NCI-H446 (cell line): ENCODE measurements at regions not wholly inside any gene's neighbourhood (a gene's known extent, or its start where the extent isn't known, plus 50 kb on each side); places are given as distances from the start of the nearest gene placed in this dataset.

Experiments
- DNase-seq, 2 experiments: peaks; one replicate each; lab custom pipeline; 2025; lab: John Stamatoyannopoulos, UW

DNA sequence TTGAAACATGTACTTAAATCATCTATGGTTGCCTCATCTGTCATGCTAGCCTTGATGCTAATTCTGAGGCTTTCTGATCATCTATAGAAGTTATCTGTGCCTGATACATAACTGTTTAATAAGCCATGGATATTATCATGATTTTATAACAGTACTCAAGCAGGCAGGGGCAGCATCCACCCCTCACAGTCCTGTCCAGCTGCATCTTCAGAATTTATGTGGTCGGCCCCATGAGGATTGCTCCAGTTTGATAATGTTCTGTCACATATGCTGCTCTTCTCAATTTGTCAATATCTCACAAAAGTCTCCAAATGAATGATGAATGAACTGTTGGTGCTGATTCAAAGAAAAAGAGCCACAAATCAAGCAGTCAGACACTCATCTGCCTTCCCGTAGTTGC, 335.1 kb upstream of the POM121L12 start:
- no peak for DNase-seq

DNA sequence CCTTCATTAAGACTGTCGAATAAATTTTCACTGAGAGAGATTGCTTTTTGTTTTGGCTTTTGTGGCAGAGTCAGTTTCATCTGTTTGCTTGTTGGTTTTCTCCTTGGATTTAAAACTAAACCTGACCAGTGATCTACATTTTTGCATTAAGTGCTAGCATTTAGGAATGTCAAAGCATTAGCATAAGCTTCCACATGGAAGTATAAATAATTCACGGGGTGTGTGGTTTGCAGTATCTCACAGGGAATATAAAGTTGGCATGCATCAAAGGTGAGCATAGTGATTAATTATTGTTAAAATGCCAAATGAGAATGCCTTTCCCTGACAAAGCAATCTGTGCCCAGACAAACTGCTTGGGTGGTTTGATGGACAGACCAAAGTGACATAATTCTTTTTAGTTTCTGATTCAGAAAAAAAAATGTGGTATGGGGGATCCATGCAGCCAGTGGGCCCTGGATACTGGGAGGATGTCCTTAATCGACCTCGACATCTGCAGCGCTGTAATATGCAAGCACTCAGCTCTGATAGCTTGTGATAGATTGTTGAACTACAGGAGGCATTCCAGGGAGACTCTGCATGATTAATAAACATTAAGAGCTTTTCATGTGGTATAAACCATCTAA, 339.3 kb upstream of the POM121L12 start:
- DNase-seq = no peak

DNA sequence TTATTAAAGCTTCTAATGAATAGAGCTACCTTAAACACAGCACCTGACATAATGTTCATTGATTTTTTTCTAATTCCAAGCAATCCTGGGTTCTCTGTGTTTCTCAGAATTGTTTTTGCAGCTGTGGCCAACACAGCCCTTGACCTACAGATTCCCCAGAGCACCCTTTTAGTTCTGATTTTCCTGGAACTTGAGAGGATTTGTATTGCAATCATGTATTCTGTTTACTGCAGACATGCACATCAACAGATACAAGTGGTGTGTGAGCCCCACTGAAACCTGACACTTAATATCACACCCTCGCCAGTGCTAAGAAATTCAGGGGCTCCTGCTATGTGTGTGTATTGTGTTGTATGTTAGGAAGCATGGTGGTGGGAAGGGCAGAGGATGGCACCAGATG, 344.2 kb upstream of the POM121L12 start:
- DNase-seq = no peak

DNA sequence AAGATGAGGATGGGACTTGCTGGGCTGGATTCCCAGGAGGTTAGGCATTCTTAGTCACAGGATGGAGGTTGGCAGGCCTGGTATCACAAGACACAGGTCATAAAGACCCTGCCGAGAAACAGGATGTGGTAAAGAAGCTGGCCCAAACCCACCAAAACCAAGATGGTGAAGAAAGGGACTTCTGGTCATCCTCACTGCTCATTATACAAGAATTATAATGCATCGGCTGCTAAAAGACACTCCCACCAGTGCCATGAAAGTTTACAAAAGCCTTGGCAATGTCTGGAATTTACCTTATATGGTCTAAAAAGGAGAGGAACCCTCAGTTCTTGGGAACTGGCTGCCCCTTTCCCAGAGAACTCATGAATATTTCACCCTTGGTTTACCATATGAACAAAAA, 345.5 kb upstream of the POM121L12 start:
- no peak for DNase-seq

DNA sequence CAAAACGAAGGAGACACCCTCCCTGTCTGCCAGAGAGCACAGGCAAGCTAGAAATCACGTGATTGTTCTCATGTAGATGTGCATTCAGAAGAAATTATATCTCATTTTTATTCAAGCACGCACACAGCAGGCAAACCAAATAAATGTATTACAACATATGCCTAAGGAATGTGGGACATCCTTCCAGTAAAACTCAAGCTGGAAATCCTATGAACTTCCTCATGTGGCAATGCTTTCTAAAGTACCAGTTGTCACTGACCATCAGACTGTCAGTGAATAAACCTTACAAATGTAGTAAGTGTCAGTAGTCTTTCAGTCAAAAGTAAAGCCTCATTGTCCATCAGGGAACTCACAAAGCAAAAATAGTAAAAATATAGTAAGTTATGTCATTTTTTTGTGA, 350.1 kb upstream of the POM121L12 start:
- DNase-seq = no peak

DNA sequence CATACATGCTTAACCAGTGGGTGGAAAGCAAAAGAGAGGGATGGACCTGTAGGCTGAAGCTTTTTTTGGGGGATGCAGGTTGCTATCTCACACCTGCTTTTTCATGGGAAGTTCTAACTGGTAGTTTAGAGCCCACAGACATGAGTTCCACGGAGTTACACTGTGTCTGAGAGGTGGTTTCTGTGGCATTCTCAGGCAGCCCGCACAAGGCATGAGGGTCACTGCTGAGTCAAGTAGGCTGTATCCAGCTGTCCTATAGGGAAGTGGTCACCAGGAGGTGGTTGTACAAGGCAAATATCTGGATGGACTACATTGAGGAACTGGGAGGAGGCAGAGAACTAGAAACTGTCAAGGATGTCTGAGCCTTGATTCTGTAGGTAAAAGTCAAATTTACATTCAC, 351.0 kb upstream of the POM121L12 start:
- DNase-seq = no peak

DNA sequence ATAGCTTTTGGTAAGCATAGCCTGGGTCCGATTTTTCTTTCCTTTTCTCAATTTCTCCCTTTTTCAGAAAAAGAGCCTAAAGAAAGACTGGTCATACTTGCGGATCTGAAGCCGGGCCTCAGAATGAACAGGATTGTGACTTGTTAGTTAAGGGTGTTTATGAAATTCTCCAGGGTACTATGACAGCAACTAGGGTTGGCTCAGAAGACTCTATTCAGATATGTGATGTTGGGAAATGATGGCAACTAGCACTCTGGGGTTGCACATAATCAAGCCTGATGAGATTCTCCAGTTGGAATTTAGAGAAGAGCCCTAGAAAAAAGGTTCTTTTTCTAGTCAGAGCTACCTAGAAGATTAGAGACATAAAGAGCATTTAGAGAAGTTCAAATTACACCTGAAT, 352.4 kb upstream of the POM121L12 start:
- no peak for DNase-seq

DNA sequence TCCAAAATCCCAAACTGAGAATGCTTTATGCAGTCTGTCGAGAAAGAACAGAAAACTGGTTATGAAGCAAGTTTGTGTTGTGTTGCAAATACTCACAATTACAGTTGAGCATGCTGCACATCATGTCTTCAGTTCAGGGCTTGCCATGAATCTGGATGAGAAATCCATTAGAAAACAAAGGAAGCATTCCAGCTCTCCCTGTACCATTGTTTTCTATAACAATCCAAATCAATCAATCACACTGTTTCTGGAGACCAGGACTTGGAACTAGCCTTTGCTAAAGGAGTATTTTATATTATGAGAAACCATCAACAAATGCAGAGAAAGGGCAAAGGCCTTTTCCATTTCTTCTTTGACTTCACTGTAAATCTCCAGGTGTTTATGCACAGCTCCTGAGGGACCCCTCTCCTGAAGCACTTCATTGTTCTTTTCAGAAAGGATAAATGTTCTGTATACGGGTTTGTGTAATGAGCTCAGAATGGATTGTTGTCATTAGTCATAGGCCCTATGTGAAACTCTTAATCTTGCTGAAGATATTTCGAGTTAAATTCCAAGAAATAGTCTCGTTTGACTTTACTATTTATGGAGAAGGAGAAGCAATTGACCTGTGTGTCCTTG, 364.7 kb upstream of the POM121L12 start:
- no peak for DNase-seq

DNA sequence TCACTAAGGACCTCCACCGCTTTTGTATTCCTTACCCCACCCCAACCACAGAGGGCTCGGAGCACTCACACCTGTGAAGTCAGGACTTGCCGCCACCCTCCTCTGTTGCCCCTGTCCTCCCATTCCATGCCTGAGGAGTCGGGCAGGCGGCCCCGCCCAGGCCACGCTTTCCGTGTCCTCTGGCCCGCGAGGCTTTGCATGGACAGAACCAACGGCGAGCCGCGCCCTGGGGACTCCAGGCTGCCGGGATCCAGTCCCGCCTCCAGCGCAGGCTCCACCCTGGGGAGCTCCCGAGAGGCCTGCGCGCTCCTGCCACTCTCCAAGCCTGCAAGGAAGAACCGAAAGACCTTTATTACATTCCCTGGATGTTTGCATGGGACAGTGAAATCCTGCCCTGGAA, 366.4 kb upstream of the POM121L12 start:
- DNase-seq = no peak

DNA sequence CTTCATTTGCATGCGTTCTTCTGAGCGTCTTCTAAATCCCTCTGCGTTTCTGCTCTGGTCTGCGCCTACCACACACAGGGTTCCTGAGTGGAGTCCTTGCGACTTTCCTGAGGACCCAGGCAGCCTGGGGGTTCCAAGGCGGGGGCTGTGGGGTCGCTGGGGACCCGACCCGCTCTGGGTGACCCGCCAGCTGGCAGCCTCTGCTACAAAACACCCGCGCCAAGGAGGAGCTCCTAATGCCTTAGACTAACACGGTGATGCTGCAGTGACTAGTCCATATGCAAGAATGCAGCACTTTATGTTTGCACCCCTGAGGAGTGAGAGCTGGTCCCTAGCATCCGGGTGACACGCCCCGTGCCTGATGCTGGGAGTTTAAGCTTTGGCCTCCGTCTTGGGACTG, 367.0 kb upstream of the POM121L12 start:
- no peak for DNase-seq

DNA sequence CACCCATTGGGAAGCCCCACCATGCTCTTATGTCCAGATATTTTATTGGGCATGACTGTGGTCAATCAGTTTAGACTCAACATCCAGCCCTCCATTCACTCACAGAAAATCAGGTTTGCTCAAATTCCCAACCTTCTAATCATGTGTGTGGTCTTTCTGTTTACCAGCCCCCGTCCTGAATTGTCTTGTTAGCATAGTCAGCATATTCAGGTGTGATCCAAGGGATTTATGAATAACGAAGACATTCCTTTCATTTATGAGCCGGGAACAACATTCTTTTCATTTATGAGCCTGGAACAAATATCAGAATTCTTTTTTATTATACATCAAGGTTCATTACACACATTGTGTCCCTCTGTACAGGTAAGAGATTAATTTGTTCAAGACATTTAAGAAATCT, 376.3 kb upstream of the POM121L12 start:
- no peak for DNase-seq

DNA sequence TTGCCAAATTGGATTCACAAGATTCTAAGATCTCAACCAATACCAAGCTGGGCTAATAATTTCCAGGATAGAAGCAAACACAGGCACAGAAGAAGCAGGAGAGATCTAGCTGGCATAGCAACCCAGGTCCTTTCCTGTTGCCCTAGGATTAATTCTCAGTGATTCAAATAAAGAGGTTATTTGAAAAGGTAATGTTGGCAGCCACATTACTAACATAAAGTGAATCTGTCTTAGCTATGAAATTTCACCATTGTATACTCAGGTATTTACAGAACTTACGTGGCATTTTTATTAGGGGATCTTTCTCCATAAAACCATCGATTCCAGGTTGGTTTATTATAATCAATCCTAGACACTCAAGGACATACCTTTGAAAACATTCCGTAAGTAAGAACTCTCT, 379.3 kb upstream of the POM121L12 start:
- DNase-seq = no peak

DNA sequence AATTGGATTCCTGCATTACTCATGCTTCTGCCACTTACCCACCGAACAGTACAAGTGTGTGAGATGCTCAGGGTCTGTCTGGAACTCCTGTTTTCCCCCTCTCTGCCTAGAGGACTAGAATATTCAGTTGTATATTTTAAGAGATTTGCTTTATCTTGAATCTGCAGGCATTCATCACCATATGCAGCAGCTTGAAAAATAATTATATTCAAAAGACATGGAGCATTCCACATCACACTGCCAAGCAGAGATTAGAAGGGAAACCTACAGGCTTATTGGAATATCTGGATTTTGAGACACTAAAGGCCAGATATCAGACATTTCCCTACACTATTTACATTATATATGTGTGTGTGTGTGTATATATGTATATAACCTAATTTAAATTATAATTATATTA, 382.8 kb upstream of the POM121L12 start:
- DNase-seq = no peak

DNA sequence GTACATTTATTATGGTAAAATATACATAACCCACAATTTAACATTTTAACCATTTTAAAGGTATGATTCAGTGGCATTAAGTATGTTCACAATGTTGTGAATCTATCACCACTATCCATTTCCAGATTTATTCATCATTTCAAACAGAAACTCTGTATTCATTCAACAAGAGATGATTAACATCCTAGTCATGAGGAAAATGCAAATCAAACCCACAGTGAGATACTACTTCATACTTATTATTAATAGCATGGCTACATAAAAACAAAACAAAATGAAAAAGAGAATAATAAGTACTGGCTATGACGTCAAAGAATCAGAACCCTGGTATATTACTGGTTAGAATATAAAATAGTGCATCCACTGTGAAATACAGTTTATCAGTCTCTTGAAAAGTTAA, 386.6 kb upstream of the POM121L12 start:
- no peak for DNase-seq

DNA sequence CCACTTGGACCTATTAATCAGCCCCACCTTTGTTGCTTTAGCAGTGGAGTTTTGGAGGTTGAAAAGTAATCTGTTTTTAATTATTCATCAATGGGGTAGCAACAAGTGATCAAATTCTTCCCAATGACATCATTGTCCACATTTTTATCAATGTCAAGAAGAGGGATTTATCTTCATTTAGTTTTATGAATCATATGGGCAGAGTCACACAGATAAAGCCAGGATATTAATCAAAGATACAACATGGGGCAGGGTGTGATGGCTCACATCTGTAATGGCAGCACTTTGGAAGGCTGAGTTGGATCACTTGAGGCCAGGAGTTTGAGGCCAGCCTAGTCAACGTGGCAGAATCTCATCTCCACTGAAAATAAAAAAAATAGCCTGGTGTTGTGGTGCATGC, 388.4 kb upstream of the POM121L12 start:
- no peak for DNase-seq

DNA sequence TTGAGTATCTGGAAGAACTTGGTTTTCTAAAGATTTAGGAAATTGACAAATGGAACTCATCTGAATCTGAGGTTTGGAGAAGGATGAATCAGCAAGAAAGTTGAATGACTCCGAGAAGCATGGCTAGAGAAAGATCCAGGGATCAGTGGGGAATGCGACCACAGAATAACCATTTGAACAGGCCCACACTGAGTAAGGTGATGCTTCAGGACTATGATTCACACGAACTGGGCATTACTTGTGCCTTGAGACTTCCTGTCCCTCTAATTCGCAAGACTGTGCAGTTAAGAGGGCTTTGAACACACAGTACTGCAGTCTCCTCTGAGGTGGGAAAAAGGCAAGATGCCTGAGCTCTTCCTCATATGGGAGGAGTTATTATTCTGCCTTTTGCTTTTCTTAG, 395.5 kb upstream of the POM121L12 start:
- no peak for DNase-seq

DNA sequence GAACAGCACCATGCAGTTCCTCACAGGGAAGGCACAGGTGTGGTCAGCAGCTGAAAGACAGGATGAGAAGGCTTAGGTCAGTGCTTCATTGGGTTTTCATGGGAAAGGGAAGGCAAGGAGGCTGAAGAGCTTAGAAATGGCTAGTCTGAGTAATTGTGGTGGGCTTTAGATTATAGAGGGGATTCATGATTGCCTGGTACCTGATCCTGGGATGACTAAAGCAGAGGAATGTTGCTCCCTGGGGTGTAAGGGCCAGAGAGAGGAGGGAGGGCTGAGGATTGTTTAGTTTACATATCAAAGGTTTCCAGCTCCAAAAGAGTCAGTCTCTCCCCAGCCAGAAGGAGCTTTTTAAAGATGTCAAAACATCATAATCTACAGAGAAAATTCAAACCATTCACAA, 396.3 kb upstream of the POM121L12 start:
- no peak for DNase-seq

DNA sequence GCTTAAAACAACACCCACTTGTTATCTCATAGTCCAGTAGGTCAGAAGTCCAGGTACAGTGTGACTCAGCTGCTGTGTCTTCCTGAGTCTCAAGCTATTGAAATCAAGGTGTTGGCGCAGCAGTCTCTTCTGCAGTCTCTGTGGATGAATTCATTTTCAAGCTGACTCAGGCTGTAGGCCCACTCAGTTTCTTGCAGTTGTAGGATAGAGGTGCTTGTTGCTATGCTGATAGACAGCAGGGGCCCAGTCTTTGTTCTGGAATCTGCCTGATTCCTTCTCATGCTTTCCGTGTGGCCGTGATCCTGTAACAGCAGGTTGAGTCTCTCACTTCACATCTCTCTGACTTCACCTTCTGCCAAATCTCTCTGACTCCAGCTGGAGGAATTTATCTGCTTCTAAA, 400.4 kb upstream of the POM121L12 start:
- no peak for DNase-seq

DNA sequence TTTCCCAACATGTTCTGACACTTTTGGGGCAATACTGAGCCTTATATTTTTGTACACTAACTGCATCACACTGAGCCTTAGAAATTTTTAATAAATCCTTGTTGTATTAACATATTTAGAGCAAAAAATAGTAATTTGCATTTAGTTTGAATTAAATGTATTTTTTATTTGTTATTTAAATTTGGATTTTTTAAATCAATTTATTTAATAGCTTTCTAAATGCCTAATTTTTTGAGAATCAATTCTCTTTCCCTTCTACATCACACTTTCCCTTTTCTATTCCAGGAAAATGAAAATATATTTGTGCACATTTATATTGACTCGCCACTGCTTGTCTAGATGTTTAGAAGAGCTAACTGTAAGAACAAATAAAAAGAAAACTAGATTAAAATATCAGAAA, 414.6 kb upstream of the POM121L12 start:
- DNase-seq = no peak

DNA sequence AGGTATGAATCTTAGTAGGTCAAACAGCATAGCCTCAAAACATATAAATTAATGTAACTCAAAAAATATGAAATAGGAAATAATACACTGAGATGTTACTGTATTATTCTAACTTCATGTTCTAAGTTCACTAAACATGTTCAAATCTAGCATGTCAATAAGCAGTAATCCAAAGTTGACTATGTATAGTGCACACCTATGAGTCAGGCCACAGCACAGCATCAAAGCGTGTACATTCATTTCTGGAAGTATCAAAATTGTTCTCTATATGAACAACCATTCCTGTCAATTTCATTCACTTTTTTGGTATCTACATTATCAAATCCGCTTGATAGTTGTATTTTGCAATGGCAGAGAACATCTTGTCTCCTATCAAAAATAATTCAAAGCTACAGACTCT, 418.9 kb upstream of the POM121L12 start:
- DNase-seq = no peak

DNA sequence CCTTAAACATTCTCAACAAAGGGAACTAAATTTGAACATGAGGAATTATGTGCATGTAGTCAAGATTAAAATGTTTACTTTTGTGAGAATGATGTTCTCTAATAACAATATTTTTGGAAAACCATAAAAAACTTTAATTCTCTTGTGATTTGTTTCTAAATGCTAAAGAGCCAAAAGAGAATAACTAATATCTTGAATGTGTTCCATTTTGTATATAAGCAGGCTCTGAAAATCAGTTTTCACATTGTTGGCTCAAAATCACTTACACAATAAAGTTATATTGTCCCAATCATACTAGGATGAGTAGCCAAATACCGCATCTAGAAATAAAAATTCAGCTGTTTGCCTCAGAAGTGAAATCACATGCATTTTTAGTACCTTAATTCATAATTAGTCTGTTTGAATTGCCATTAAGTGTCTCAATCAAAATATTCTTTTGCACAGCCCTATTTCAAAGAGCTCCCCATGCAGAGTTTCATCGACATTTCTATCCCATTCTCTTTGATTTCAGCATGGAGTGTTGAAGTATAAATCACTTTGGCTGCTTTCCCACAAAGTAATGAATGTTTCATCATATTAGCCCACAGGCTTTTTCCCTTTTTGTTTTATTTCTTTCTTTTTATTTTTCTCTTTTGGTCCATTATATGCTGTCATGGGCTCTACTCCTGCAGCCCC, 420.3 kb upstream of the POM121L12 start:
- DNase-seq = no peak

DNA sequence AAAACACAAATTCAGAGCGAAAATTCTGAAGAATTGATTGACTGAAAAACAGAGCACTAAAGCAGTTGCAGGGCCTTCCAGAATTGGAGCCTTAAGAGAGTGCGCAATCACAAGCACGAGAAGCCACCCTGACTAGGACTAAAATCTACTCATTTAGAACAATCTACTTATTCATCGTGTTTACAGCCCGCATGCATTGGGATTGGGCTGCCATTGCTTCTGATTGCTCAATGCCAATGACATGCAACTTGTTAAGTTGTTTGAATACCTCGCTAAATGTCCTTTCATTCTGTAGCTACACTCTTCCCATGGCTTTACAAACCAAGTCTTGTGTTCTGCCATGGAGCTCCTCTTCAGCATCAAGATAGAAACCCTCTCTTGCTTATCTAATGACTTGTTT, 425.9 kb upstream of the POM121L12 start:
- no peak for DNase-seq

DNA sequence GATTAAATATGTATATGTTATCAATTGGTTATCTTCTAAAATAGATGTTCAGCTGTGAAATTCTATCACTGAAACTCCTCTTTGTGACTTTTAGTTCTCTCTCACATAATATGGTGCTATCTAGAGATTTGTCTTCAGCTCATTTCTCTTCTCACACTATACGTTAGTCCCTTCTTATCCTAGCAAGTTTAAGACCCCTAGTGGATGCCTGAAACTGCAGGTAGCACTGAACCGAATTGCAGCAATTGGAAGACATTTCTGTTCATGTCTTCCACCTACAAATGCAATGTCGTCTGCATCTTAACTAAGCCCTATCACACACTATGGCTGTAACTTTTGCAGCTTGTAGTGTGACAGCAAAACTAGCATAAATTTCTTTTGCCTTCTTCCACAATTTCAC, 442.7 kb upstream of the POM121L12 start:
- no peak for DNase-seq

DNA sequence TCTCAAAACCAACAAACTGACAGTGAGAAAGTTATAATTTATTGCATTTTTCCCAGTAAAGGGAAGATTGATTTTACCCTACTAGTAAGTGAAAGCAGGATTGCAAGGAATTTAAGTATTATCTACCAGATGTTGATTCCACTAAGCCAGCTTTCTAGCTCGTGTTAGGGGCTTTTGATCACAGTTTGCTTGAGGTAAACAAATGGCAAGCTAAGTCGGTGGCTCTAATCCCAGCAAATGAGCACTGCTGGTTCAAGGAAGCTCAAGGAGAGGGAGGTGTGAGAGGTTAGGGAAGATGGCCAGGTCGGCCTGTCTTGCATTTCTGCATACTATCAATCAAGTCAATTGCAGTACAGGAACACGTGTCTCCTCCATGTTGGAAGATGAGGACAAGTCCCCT, 448.7 kb upstream of the POM121L12 start:
- DNase-seq = no peak
